GM12864 (cell line): ENCODE measurements at regions not wholly inside any gene's neighbourhood (a gene's known extent, or its start where the extent isn't known, plus 50 kb on each side); places are given as distances from the start of the nearest gene placed in this dataset.
"Not testable (repeated sequence)": the region's sequence is repeated elsewhere in the genome, so short reads cannot be mapped to it uniquely, and the experiment has no call there.

Experiments used
- DNase-seq: peaks from one replicate; pipeline ENCODE4 v3.0.0-alpha.2; 2011; ENCODE audit warnings: low read depth
- H3K4me3 ChIP-seq: 2 replicates; pipeline ENCODE4 v1.5.1; 2011; ENCODE audit warnings: mild to moderate bottlenecking, low read depth, low read length, control low read depth
- TF ChIP-seq, protein P1 (sequence below): IDR thresholded peaks from 2 replicates; pipeline ENCODE4 v1.5.1; 2011; ENCODE audit warnings: low read depth, mild to moderate bottlenecking, moderate library complexity, low read length, control low read depth, inconsistent platforms; ENCODE audit errors: missing control alignments

DNA sequence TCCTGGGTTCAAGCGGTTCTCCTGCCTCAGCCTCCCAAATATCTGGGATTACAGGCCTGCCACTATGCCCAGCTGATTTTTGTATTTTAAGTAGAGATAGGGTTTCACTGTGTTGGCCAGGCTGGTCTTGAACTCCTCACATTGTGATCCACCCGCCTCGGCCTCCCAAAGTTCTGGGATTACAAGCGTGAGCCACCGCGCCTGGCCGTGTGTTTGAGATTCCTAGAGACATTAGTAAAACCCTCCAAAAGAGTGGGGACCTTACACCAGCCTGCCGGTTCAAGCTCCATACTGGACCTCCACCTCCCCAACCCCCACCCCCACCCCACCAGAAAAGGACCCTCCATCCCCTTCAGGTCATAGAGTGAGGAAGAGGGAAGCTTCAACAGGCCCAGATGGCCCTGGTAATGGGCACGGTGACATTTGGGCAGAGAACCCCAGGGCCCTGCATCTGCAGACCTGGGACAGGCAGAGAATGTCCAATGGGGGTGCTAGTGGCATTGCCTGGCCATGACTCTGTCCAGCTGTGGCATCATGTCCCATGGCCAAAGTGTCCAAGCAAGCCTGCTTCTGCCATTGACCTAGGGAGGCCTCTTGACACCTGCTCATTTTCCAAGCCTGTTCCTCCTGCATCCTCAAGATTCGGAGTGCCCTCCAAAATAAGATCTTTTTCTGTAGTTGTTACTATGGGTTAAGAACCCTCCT is 108.9 kb upstream of the KLF13 start:
- no peak overlapping the region for H3K4me3 ChIP-seq
- TF ChIP-seq, protein P1, sequence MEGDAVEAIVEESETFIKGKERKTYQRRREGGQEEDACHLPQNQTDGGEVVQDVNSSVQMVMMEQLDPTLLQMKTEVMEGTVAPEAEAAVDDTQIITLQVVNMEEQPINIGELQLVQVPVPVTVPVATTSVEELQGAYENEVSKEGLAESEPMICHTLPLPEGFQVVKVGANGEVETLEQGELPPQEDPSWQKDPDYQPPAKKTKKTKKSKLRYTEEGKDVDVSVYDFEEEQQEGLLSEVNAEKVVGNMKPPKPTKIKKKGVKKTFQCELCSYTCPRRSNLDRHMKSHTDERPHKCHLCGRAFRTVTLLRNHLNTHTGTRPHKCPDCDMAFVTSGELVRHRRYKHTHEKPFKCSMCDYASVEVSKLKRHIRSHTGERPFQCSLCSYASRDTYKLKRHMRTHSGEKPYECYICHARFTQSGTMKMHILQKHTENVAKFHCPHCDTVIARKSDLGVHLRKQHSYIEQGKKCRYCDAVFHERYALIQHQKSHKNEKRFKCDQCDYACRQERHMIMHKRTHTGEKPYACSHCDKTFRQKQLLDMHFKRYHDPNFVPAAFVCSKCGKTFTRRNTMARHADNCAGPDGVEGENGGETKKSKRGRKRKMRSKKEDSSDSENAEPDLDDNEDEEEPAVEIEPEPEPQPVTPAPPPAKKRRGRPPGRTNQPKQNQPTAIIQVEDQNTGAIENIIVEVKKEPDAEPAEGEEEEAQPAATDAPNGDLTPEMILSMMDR: no peak
- no peak for DNase-seq

DNA sequence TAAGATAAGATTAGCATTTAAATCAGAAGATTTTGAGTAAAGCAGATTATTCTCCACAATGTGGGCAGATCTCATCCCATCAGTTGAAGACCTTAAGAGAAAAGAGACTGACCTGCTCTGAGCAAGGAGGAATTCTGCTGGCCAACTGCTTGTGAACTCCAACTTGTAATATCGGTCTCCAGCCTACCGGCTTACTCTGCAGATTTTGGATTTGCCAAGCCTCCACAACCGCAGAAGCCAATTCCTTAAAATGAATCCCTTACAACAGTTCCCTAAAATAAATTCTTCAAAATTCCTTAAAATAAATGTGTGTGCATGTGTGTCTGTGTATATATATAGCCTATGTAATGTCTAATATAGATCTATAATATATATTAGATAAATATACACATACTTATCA is 107.4 kb upstream of the KLF13 start:
- no peak overlapping the region for H3K4me3 ChIP-seq
- TF ChIP-seq, protein P1: no peak
- DNase-seq: no peak

DNA sequence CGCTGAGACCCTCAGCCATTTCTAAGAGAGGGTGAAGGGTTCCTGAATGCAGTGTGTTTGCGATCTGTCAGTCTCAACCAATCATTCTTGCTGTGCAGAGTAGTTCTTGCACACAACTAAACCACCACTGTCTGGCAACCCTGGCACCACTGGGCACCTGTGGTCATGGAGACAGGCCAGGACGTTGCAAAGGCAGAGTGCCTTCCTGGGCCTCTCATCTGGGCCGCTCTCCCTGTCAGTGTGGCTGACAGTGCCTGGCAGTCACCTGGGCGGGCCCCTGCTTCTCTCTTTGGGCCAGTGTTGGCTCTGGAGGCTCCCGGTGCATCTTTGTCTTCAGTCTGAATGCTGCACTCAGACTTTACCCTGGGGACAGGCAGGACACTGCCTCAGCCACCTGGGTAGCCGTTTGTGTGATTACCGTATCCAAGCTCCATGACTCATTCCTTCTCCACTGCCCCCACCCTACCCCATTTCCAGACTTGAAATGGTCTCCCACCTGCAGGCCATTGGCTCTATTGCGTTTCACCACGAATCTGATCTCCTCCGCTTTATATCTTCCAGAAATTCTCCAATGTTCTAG is 104.6 kb upstream of the KLF13 start:
- no peak overlapping the region for H3K4me3 ChIP-seq
- no peak for DNase-seq
- TF ChIP-seq, protein P1: no peak

DNA sequence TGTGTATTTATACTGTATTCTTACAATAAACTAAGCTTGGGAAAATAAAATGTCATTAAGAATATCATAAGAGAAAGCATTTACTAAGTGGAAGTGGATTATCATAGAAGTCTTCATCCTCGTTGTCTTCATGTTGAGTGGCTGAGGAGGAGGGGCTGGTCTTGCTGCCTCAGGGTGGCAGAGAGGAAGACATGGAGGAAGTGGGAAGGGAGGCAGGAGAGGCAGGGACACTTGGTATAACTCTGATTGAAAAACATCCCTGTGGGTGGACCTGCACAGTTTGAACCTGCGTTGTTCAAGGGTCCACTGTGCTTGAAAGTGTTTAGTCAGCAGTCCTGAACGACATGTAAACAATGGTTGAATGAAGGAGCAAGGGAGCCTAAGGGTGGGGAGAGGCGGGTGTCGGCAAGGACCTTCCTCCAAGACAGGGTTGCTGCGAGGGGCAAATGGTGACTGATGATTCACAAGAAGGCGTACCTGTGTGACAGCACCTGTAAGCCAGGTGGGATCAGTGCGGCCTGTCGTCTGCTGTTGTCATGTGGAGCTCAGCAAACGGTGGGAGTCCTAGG is 103.8 kb upstream of the KLF13 start:
- no peak overlapping the region for H3K4me3 ChIP-seq
- no peak for DNase-seq
- TF ChIP-seq, protein P1: no peak

DNA sequence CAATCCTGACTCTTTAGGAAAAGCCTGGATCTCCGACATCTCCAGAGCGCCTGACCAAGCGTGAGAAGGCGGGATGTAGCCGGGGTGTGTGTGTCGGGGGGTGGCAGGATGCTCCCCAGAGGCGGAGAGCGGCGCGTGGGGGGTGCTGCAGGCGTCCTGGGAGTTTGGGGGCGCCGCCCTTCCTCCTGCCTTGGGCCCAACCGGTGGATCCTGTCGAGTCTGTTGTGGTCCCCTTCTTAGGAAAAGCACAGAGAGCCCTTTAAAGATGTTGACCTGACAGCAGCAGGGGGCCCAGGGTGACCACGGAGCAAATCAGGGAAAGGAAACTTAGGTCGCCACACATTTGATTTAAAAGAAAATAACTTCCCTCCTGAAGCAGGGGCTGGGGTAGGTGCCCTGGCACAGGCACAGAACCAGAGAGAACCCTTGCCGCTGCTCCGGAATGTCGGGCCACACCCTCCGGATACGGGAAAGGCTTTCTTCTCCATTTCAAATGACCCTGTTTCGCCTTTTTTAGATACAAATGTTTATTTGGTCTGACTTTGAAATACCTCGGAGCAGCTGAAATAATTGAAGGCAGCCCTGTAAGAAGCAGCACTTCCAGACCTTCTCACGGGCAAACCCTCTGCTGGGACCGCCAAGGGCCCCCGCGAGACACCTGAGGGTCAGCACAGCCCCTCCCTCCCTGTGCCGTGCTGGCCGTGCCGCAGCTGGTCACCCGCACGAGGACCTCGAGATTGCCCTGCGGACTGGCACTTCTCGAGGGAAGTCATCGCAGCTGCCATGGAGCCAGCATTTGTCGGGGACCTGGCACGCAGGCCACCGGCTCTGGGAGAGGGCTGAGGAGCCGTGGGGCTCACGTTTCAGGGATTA is 102.9 kb upstream of the KLF13 start:
- DNase-seq: no peak
- H3K4me3 ChIP-seq: no peak overlapping the region
- TF ChIP-seq, protein P1: no peak

DNA sequence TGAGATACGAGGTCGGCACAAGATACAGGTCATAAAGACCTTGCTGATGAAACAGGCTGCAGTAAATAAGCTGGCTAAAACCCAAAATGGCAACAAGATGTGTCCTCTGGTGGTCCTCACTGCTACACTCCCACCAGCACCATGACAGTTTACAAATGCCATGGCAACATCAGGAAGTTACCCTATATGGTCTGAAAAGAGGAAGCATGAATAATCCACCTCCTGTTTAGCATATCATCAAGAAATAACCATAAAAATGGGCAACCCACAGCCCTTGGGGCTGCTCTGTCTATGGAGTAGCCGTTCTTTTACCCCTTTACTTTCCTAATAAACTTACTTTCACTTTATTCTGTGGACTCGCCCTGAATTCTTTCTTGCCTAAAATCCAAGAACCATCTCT is 102.0 kb upstream of the KLF13 start:
- not testable (repeated sequence) for DNase-seq, H3K4me3 ChIP-seq

DNA sequence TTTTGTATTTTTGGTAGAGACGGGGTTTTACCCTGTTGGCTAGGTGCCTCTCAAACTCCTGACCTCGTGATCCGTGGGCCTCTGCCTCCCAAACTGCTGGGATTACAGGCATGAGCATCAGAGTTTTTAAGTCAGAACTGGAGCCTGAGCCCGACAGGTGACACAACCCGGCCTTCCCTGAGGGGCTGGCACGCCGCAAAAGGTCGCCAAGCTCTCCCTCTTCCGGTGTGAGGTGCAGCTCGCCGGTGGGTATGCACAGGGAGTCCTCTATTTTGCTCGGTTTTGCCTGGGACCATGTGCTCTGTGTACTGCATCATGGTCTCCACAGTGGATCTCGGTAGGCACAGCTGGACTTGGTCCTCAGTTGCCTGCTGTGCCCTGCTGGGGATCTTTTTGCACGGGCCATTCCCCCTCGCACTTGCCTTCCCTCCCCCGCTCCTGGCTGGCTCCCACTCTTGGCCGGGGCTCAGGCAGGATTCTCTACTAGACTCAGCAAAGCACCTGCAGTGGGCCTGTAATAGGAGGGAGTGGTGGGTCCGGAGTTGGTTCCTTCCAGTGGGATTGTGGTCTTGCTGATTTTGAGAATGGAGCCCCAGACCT is 101.2 kb upstream of the KLF13 start:
- DNase-seq: no peak
- TF ChIP-seq, protein P1: no peak
- no peak overlapping the region; the same call in 1 of the 2 replicates for H3K4me3 ChIP-seq
